ENCODE measurements at regions not wholly inside any gene's neighbourhood (a gene's known extent, or its start where the extent isn't known, plus 50 kb on each side); places are given as distances from the start of the nearest gene placed in this dataset.

GRCh38 chr2:88283886-88284592 is 113.9 kb downstream of the THNSL2 start:
- Histone ChIP-seq H2AFZ (ENCODE audit: low read length) (no peak overlapping the region), H3K79me1 (ENCODE audit: low read depth, low read length) (no peaks in the 10 kb centered on the region)
- peak in 1 of 2 experiments; percentile 47 for DNase-seq (ENCODE audit: low read depth in 1 of 2, low spot score in 2 of 2)

More at GRCh38 chr2:88283886-88284592, 113.9 kb downstream of the THNSL2 start:
- ChIA-PET POLR2A (ENCODE audit: partially characterized antibody) (no interaction called here), CTCF (ENCODE audit: partially characterized antibody) (interaction anchor here (0.8 to 1.0 kb wide), 2 partner anchors 42 to 68 kb away, joined by 3 to 4 read pairs; no protein-coding TSS in a partner anchor)
- Histone ChIP-seq H3K27me3 (replicated peaks in 1 of 4; ENCODE audit: control insufficient read depth in 3 of 4, extremely low read depth in 1 of 4, insufficient read depth in 3 of 4, low read length in 3 of 4) (no peaks in the 10 kb centered on the region), H4K8ac (ENCODE audit: extremely low read depth, insufficient read depth, low read length) (no peak overlapping the region; the same call in 1 of the 2 replicates), H4K5ac (ENCODE audit: insufficient read length, low read depth, low read length) (no peak overlapping the region), H2BK5ac (ENCODE audit: low read depth, low read length) (0 out of 2 replicates have a peak overlapping the region, but pooled peaks have one; percentile 30), H2BK20ac (ENCODE audit: low read length) (0 out of 2 replicates have a peak overlapping the region, but pooled peaks have one; percentile 61), H3K4me3 (ENCODE audit: extremely low read depth in 1 of 4, insufficient read depth in 2 of 4, low read depth in 3 of 4, low read length in 4 of 4) (no peak overlapping the region), H3K4me1 (replicated peaks in 1 of 4; ENCODE audit: control insufficient read depth in 3 of 4, insufficient read depth in 4 of 4, low read length in 3 of 4) (no peaks in the 10 kb centered on the region), H2BK120ac (replicated peaks; ENCODE audit: low read depth, low read length) (no peak overlapping the region), H3K18ac (ENCODE audit: extremely low read depth, low read length) (no peak overlapping the region), H3K23me2 (ENCODE audit: low read depth, low read length) (no peaks in the 10 kb centered on the region; the same call in 1 of the 2 replicates), H3K27ac (ENCODE audit: low read depth, low read length) (no peak overlapping the region), H3K14ac (ENCODE audit: insufficient read length) (no peak overlapping the region), H3K9ac (replicated peaks in 1 of 4; ENCODE audit: extremely low read depth in 1 of 4, low read depth in 3 of 4, low read length in 3 of 4) (no peak overlapping the region), H3K9me3 (ENCODE audit: insufficient read depth in 2 of 2, low read depth in 1 of 2, low read length in 1 of 2) (no peaks in the 10 kb centered on the region), H2AK5ac (ENCODE audit: low read depth, low read length) (no peak overlapping the region), H3K36me3 (ENCODE audit: control insufficient read depth in 2 of 4, insufficient read depth in 4 of 4, low read length in 3 of 4) (no peaks in the 10 kb centered on the region), H3K23ac (ENCODE audit: insufficient read length) (no peak overlapping the region), H3K4me2 (ENCODE audit: insufficient read depth in 1 of 2, low read depth in 2 of 2, low read length in 2 of 2) (no peak overlapping the region), H3K4ac (replicated peaks; ENCODE audit: insufficient read length, low read depth, low read length) (no peak overlapping the region), H3K56ac (replicated peaks; ENCODE audit: insufficient read length, low read depth, low read length) (no peak overlapping the region), H3K79me2 (ENCODE audit: control insufficient read depth in 1 of 2, insufficient read depth in 2 of 2, low read length in 2 of 2) (no peaks in the 10 kb centered on the region), H4K91ac (replicated peaks; ENCODE audit: insufficient read length, low read length) (no peak overlapping the region), H2BK15ac (ENCODE audit: low read length) (0 out of 2 replicates have a peak overlapping the region, but pooled peaks have one; percentile 29), H2BK12ac (ENCODE audit: low read depth, low read length) (0 out of 2 replicates have a peak overlapping the region, but pooled peaks have one; percentile 65), H4K20me1 (replicated peaks in 1 of 2; ENCODE audit: control insufficient read depth in 1 of 2, insufficient read depth in 2 of 2, low read length in 2 of 2) (no peaks in the 10 kb centered on the region)
- no peak for TF ChIP-seq SIN3A (conservative IDR thresholded peaks at IDR 0.05 in 1 of 2, IDR thresholded peaks at IDR 0.05 in 1 of 2; ENCODE audit: low read depth in 1 of 2, low read length in 2 of 2)
- TF ChIP-seq CREB1 (IDR thresholded peaks at IDR 0.05) = no peak
- TF ChIP-seq, protein P1, sequence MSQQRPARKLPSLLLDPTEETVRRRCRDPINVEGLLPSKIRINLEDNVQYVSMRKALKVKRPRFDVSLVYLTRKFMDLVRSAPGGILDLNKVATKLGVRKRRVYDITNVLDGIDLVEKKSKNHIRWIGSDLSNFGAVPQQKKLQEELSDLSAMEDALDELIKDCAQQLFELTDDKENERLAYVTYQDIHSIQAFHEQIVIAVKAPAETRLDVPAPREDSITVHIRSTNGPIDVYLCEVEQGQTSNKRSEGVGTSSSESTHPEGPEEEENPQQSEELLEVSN (IDR thresholded peaks at IDR 0.05) = 0 out of 2 replicates have a peak, but pooled peaks have one; percentile 33
- TF ChIP-seq SIRT6 (IDR thresholded peaks at IDR 0.05; ENCODE audit: low read length) = no peak
- no peak for TF ChIP-seq TEAD4 (IDR thresholded peaks at IDR 0.05; ENCODE audit: low read depth, low read length)
- TF ChIP-seq ASH2L (IDR thresholded peaks at IDR 0.05; ENCODE audit: low read length) = no peak
- 90% methylated on average over 38 of the region's 43 CpGs; no CpG with 5 or more reads in 1 of the 2 experiments for WGBS, 2 experiments (ENCODE audit: extremely low coverage in 1 of 2, insufficient coverage in 1 of 2, insufficient read length in 1 of 2, insufficient replicate concordance in 2 of 2, low coverage in 1 of 2, low lambda C conversion rate in 2 of 2, missing lambda C conversion rate in 1 of 2)
- no peak for FAIRE-seq

Data from H1 (cell line).